H4 (cell line): ENCODE measurements at regions not wholly inside any gene's neighbourhood (a gene's known extent, or its start where the extent isn't known, plus 50 kb on each side); places are given as distances from the start of the nearest gene placed in this dataset.

ENCODE experiments used
- DNase-seq: peaks from one replicate; pipeline ENCODE4 v3.0.0-alpha.2; 2015; ENCODE audit warnings: low spot score

GRCh38 chr20:11128721-11129120 is 454.9 kb upstream of the JAG1 start:
- no peak for DNase-seq

- no peak for DNase-seq
Measured at GRCh38 chr20:11130554-11131166, 456.9 kb upstream of the JAG1 start.

- no peak for DNase-seq
Measured at GRCh38 chr20:11132819-11133415, 459.1 kb upstream of the JAG1 start.

DNA sequence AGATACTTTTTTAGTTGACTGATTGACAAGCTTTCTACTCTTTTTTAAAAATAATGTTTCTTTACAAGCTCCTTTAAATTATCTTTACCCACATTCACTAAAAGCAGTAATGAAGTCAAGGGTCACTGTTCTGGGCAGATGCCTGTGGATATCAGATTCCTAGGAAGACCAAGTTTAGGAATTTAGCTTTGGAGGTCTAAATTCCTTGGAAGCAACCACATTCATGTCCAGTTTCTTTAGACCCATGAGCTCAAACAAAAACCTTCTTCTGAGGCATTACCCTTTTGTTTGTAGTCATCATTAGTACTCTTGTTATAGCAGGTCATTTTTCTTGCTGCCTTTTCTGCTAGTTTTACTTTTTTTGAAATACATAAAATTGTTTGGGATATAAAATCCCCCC is 462.9 kb upstream of the JAG1 start:
- no peak for DNase-seq

GRCh38 chr20:11137688-11138087 is 463.9 kb upstream of the JAG1 start:
- no peak for DNase-seq

- DNase-seq, result peak; percentile 65
Measured at GRCh38 chr20:11140359-11140758, 466.6 kb upstream of the JAG1 start.

DNA sequence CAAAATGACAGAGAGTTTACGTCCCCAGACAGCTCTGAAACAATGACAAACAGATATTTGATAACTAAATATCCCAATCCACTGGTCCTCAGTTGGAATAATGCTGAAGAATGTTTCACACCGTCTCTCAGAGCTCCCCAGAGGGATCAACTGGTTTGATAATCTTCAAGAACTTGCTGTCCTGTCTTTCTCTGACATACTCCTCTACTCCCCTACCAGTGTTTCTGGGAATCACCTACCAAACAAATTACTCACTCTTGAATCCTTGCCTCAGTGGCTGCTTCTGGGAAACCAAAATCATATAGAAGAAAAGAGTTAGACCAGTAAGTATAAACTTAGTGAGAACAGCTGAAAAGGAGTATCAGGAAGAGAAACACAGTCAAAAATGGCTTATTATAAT is 469.7 kb upstream of the JAG1 start:
- no peak for DNase-seq

DNA sequence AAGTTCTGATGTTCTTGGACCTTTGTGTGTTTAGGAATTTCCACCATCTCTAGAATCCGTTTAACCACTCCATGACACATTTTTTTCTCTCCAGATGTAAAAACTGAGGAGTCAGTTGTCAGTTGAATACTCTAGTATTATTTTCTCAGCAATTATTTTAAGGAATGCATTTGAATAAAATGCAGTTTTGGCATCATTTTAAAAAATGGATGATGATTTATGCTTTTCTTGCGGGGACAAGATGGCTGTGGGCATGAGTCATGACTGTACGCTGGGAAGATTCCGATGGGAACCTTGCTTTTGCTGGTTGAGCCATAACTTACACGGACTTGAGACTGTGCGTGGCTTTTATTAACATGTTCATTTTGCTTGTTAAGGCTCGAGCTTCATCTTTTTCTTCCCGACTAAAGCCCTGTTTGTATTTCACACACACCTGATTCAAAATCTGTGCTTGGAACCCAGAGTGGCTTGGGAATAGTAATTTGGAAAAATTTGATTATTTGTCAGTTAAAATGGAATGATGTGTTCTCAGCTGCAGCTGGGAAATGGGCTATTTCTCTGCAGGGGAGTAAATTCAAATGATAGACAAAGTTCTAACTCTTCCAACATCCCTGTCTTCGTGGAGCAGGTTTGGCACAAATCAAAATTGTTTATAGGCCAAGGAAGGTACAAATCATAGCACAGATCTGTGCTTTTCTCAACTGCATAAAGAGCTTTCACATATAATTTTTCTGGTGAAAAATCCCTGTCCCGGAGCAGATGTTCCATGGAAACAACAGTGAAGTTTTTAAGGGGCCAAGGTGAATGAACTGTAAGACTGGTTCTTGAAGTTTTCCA is 470.5 kb upstream of the JAG1 start:
- DNase-seq, result peak; percentile 43

DNA sequence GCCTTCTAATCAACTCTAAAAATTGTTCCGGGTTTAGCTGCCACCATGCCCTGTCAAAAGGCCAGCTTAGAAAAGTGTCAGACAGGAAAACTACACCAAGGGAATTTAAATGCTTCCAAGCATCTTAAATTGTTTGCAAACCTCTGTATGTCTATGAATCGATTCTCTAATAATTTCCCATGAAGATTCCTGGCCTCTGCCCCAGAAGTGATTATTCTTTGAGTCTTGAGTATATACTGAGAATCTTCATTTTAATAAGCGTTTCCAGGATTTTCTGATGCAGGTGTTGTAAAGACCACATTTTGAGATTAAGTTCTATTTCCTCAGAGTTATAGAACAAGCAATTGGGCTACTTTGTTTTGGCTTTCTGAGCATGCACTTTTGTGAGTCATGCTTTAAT is 471.8 kb upstream of the JAG1 start:
- DNase-seq, result no peak

GRCh38 chr20:11153819-11154218 is 480.0 kb upstream of the JAG1 start:
- DNase-seq, result no peak

DNA sequence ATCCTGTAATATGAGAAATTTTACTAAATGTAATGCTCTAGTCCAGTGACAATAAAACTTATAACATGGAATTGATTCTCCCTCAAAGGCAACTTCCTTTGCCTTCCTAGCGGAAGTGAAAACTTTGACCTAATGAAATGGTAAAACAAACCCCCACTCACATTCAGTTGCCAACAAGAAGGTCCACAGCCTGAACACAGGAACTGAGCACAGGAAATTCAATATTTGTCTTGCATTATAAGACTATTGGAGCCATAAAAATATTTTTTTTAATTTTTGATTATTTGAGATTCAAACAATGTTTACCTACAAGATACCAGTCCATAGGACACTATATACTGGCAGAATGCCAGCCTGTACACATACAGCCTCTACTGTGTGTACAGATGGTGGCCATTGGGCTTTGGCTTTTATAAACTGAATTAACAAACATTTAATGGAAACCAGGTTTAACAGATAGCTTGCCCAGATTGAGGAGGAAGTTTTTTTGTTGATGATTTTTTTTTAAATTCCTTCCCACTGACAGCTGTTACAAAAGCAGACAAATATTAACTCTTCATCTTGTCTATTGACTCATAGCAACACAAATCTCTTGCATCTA is 481.5 kb upstream of the JAG1 start:
- no peak for DNase-seq

DNA sequence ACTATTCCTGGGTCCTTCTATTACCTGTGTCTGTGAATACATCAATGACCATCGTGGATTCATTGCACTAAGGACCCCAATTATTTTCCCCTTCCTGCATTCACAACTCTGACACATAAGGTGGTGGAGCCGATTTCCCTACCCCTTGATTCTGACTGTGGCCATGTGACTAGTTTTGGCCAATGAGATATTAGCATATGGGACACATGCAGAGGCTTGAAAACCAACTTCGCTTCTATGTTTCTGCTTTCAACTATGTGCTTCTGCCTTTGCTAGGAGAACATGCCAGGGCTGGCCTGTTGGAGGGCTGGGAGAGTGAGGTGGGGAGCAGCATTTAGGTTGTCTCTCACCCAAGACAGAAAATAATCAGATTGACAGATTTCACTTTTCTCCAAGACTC is 483.1 kb upstream of the JAG1 start:
- DNase-seq, result no peak

DNA sequence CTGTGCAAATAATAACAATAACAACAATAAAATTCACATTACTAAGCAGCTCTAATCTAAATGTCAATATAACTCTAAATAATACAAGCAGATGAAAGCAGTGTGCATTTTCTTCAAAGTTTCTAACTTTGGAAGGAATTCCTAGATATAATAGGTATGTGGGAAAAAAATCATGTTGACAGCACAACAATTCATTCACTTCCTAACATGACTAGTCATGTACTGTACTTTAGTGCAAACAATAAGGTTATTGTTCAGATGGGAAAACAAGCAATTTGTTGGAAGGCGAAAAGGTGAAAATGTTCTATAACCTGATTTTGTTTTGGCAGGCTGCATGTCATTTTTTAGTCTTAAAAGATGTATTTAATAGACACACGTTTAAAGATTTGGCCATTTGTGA is 484.3 kb upstream of the JAG1 start:
- DNase-seq, result no peak

DNA sequence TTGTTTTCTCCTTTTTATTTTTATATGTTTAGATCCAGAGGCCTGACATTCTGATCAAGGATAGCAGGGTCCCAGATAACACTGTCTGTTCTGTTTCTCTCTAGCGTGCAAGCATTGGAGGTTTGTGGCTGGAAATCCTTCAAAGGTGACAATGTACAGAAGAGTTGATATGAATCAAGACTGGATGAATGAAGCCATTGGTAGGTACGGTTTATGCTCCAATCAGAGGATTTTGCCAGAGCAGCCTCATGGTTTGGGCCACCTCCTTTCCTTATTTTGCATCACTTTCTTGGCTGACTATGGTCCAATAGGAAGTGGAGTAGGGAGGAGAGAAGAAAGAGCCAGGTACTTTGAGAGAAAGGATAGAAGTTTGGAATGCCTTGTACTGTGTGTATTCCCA is 484.8 kb upstream of the JAG1 start:
- no peak for DNase-seq

DNA sequence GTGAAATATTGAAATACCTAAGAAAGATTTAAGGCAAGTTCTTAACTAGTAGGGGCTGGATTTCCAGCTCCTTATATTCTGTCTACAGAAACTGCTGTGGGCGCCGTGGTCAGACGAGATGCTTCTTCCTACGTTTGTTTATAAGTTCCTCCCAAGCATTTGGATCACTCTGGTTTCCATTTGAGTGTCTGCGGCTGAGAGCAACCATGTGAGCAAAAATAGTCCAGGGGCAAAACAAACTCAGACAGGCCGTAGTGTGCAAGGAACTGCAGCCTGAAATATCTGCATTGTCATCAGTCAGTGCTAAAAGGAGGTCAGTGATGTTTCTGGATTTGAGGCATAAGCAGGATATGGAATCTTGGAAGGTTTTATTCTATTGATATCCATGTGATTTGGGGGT is 485.9 kb upstream of the JAG1 start:
- peak; percentile 85 for DNase-seq

GRCh38 chr20:11162026-11162775 is 488.4 kb upstream of the JAG1 start:
- DNase-seq, result no peak

DNA sequence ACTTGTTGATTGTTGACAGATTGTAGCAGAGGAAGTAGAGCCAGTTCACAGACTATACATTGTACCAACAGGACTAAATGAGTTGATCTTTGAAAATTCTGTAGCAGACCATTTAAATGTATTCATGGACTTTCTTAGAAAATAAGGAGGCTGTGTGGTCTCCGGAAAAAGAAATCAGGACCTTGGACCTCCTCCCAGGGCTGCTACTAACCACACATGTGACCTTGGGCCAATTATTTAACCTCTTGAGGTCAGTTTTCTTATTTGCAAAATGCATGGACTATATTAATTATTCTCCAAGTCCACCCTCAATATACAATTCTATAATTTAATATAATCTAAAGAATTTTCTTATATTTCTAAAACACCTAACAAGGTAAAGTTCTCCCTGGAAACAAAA is 492.0 kb upstream of the JAG1 start:
- DNase-seq, result no peak

DNA sequence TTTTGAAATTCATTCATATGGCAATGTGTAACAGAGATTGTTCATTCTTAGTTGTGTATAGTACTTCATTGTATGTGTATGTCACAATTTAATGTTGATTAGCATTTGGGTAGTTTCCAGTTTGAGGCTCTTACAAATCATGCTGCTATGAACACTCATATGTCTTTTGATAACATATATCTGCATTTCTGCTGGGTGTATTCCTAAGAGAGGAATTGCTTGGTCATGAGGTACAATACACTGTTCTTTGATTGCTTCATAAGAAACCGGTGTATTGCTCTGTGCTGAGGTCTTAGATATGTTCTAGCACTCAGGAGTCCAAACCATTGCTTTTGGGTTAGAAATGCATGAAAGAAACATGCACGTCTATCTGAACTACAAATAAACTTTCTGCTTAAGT is 492.9 kb upstream of the JAG1 start:
- DNase-seq, result no peak

DNA sequence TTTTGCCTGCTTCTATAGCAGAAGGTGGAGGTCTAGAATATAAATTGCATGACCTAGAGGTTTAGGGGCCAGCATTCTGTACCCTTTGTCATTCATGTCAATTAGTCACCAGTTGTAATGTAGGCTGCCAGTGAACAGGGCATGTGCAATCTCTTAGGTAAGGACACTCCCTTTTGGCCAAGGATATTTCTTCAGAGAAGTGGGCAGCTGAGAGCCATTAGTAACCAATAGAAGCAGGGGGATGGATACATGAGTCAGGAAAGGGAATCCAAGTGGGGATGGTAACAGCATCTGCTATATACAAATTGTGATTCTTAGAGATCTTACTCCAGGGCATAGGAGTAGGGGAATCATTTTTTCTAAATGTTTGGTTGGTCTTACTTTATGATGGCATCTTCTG is 494.2 kb upstream of the JAG1 start:
- no peak for DNase-seq

DNA sequence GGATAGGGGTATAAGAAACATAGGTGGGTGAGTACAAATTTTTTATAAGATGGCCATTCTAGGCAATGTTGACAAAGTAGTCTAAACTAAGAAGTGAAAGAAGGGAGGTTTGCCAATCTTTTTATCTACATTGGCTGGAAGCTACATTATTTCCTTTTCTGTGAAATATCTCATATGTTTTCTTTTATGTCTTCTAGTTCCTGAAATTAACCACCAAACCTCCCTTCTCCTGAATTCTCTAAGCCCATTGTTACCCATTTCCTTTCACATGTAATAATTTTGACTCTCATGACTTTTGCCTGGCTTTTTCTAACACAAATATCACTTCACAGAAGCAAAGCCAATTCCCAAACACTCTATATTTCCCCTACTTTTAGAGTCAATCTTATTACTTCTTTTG is 496.2 kb upstream of the JAG1 start:
- no peak for DNase-seq

GRCh38 chr20:11170565-11170964 is 496.8 kb upstream of the JAG1 start:
- no peak for DNase-seq

DNA sequence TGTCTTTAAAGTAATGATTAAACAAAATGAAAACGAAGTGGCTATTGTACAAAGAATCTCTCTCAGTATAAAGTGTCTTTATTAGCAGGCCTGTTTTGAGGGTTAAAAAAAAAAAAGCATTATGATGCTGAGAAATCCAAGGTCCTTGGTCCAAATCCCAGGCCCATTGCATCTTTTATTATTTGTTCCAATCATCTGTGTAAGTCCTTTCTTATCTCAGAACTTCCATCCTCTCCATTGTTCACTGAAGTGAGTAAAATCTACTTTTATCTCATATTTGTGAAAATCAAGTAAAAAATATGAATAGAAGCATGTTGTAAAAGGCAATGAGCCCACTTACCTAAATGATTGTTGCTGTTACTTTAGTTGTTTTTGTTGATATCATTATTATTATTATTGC is 499.1 kb upstream of the JAG1 start:
- no peak for DNase-seq
